Breast epithelium (tissue), 3 donors: ENCODE measurements at regions not wholly inside any gene's neighbourhood (a gene's known extent, or its start where the extent isn't known, plus 50 kb on each side); places are given as distances from the start of the nearest gene placed in this dataset.

ENCODE experiments used
- POLR2AphosphoS5 ChIP-seq, 3 donors: sonication (generic); formaldehyde crosslinking; IDR thresholded peaks; one replicate each; pipeline ENCODE4 v1.6.1; 2017; ENCODE audit warnings: antibody characterized with exemption in 3 of 3
- TF ChIP-seq, protein P1 (sequence below), 3 donors: fragments of 450-650 bp; IDR thresholded peaks; one replicate each; pipeline ENCODE4 v1.5.1; 2016 to 2017; ENCODE audit warnings: antibody characterized with exemption in 3 of 3, mild to moderate bottlenecking in 3 of 3, moderate library complexity in 3 of 3

DNA sequence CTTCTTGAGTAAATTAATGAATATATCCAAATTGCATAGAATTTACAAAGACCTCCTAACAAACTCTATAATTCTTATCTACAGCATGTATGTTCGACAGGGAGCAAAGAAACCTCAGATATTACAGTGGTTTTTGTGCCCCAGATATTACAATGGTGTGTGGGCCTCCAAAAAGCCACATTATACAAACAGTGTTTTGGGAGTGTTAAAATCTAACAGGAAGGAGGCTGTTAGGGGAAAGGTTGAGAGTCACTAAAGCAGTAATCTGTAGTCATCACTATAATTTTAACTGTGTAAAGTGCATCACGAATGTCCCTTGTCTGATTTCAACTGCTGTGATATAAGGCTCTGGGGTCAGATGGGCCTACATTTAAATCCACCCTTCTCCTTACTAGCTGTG lies 400.2 kb upstream of the C16orf82 start:
- no peak for TF ChIP-seq POLR2AphosphoS5 (IDR thresholded peaks at IDR 0.05)
- TF ChIP-seq, protein P1, sequence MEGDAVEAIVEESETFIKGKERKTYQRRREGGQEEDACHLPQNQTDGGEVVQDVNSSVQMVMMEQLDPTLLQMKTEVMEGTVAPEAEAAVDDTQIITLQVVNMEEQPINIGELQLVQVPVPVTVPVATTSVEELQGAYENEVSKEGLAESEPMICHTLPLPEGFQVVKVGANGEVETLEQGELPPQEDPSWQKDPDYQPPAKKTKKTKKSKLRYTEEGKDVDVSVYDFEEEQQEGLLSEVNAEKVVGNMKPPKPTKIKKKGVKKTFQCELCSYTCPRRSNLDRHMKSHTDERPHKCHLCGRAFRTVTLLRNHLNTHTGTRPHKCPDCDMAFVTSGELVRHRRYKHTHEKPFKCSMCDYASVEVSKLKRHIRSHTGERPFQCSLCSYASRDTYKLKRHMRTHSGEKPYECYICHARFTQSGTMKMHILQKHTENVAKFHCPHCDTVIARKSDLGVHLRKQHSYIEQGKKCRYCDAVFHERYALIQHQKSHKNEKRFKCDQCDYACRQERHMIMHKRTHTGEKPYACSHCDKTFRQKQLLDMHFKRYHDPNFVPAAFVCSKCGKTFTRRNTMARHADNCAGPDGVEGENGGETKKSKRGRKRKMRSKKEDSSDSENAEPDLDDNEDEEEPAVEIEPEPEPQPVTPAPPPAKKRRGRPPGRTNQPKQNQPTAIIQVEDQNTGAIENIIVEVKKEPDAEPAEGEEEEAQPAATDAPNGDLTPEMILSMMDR (IDR thresholded peaks at IDR 0.05), result no peak
